Testis (tissue), 2 donors: ENCODE measurements at regions not wholly inside any gene's neighbourhood (a gene's known extent, or its start where the extent isn't known, plus 50 kb on each side); places are given as distances from the start of the nearest gene placed in this dataset.

Experiments used
- DNase-seq: peaks from one replicate; pipeline ENCODE4 v3.0.0-alpha.2; 2019
- H3K27ac ChIP-seq, 2 donors: fragments of 200-600 bp; sonication (generic); one replicate each; pipeline ENCODE4 v1.5.1; 2019
- H3K27me3 ChIP-seq: fragments of 200-600 bp; sonication (generic); one replicate; pipeline ENCODE4 v1.5.1; 2019
- H3K36me3 ChIP-seq: fragments of 200-600 bp; sonication (generic); one replicate; pipeline ENCODE4 v1.5.1; 2017; ENCODE audit warnings: low read depth; ENCODE audit errors: missing control alignments
- H3K4me1 ChIP-seq: fragments of 200-600 bp; sonication (generic); one replicate; pipeline ENCODE4 v1.5.1; 2019
- H3K4me3 ChIP-seq, 2 donors: fragments of 200-600 bp; sonication (generic); one replicate each; pipeline ENCODE4 v1.5.1; 2017 to 2019
- H3K9me3 ChIP-seq: fragments of 200-600 bp; sonication (generic); one replicate; pipeline ENCODE4 v1.5.1; 2017
- CTCF ChIP-seq, 3 experiments: fragments of 450-650 bp in 2 of 3; fragments of 200-600 bp in 1 of 3; sonication (generic) in 1 of 3; IDR thresholded peaks; one replicate each; pipeline ENCODE4 v1.5.1; 2016 to 2019; ENCODE audit warnings: antibody characterized with exemption in 3 of 3, mild to moderate bottlenecking in 2 of 3, moderate library complexity in 1 of 3
- POLR2A ChIP-seq: fragments of 450-650 bp; IDR thresholded peaks from one replicate; pipeline ENCODE4 v1.6.1; 2017; ENCODE audit warnings: antibody characterized with exemption, mild to moderate bottlenecking, moderate library complexity
- WGBS, 2 donors: methylation state at CpG; one replicate each; pipeline ENCODE4 v1.1.5; 2018; 5-methylcytosine and 5-hydroxymethylcytosine counted together
- intact Hi-C: fragments of 100-400 bp; cut with DNase I; formaldehyde crosslinking; loops from one replicate; pipeline ENCODE4 v1.15.1; 2023; ENCODE audit warnings: low total_unique reads

- no peak for DNase-seq
- no peaks in the 10 kb centered on the region for H3K4me1 ChIP-seq
- WGBS, 2 donors: 84 to 87% methylated on average over 11 of the region's 11 CpGs
- H3K4me3 ChIP-seq: no peak overlapping the region
- H3K27ac ChIP-seq: no peak overlapping the region
- intact Hi-C loops: no loop called here
- TF ChIP-seq POLR2A: no peak
- no peak for TF ChIP-seq CTCF (IDR thresholded peaks at IDR 0.05)
- no peaks in the 10 kb centered on the region for H3K27me3 ChIP-seq
- no peaks in the 10 kb centered on the region for H3K9me3 ChIP-seq
- no peaks in the 10 kb centered on the region for H3K36me3 ChIP-seq
These were observed 91.5 kb upstream of the EGFLAM start for GRCh38 chr5:38166832-38167231.

- no peaks in the 10 kb centered on the region for H3K9me3 ChIP-seq
- no peak overlapping the region for H3K27ac ChIP-seq
- H3K27me3 ChIP-seq: no peaks in the 10 kb centered on the region
- DNase-seq: no peak
- no peaks in the 10 kb centered on the region for H3K36me3 ChIP-seq
- WGBS, 2 donors: 91 to 96% methylated on average over 12 of the region's 12 CpGs
- TF ChIP-seq POLR2A (no peak), CTCF (IDR thresholded peaks at IDR 0.05) (no peak)
- no peak overlapping the region for H3K4me3 ChIP-seq
- intact Hi-C loops: no loop called here
- H3K4me1 ChIP-seq: no peaks in the 10 kb centered on the region
These were observed 92.9 kb upstream of the EGFLAM start for GRCh38 chr5:38165435-38165834.

- H3K27me3 ChIP-seq: no peaks in the 10 kb centered on the region
- 46 to 50% methylated on average over 4 of the region's 4 CpGs for WGBS, 2 donors
- intact Hi-C loops: no loop called here
- H3K4me3 ChIP-seq: no peak overlapping the region
- TF ChIP-seq POLR2A (no peak), CTCF (IDR thresholded peaks at IDR 0.05) (no peak)
- H3K4me1 ChIP-seq: no peaks in the 10 kb centered on the region
- no peak for DNase-seq
- H3K9me3 ChIP-seq: no peaks in the 10 kb centered on the region
- H3K27ac ChIP-seq: no peak overlapping the region
- no peaks in the 10 kb centered on the region for H3K36me3 ChIP-seq
These were observed 93.5 kb upstream of the EGFLAM start for GRCh38 chr5:38164776-38165399.

GRCh38 chr5:38163636-38164237 is 94.6 kb upstream of the EGFLAM start:
- TF ChIP-seq CTCF (IDR thresholded peaks at IDR 0.05) (no peak), POLR2A (no peak)
- H3K36me3 ChIP-seq: no peaks in the 10 kb centered on the region
- intact Hi-C loops: no loop called here
- no peaks in the 10 kb centered on the region for H3K4me1 ChIP-seq
- WGBS, 2 donors: 62 to 73% methylated on average over 4 of the region's 4 CpGs
- H3K4me3 ChIP-seq: no peak overlapping the region
- DNase-seq: no peak
- no peak overlapping the region for H3K27ac ChIP-seq
- no peaks in the 10 kb centered on the region for H3K27me3 ChIP-seq
- H3K9me3 ChIP-seq: no peaks in the 10 kb centered on the region

GRCh38 chr5:38162625-38163024 is 95.7 kb upstream of the EGFLAM start:
- no peaks in the 10 kb centered on the region for H3K9me3 ChIP-seq
- no peaks in the 10 kb centered on the region for H3K4me1 ChIP-seq
- no peak overlapping the region for H3K27ac ChIP-seq
- intact Hi-C loops: no loop called here
- DNase-seq: no peak
- TF ChIP-seq CTCF (IDR thresholded peaks at IDR 0.05) (no peak), POLR2A (no peak)
- H3K4me3 ChIP-seq: no peak overlapping the region
- H3K36me3 ChIP-seq: no peaks in the 10 kb centered on the region
- WGBS, 2 donors: 89 to 92% methylated on average over 4 of the region's 4 CpGs
- H3K27me3 ChIP-seq: no peaks in the 10 kb centered on the region
